ENCODE measurements at regions not wholly inside any gene's neighbourhood (a gene's known extent, or its start where the extent isn't known, plus 50 kb on each side); places are given as distances from the start of the nearest gene placed in this dataset.
A peak's percentile ranks its signal among the peaks of the same experiment; 100 is the strongest.

DNA sequence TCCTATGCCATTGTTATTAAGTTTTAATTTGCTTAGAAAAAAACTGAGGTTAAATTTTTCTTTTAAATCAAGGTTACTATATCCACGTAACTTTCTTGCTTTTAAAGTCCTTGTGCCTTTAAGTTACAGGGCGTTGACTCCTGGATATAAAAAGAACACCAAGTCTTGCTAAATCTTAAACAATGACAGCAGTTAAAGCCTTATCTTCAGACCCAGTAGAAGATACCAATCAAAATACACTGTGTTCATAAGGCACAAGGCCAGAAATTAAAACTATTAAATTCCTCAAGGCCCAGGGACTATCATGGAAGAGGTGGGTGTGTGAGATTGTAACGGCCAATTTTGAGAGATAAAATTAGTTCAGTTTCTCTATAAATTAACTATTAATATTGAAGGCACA, 60.4 kb downstream of the PAGE2 start:
- no peaks in the 10 kb centered on the region for H3K9me3 Mint-ChIP-seq (ENCODE audit: unreplicated experiment)
- no peak overlapping the region for H3K4me3 Mint-ChIP-seq (ENCODE audit: unreplicated experiment)
- no peaks in the 10 kb centered on the region for H3K4me1 Mint-ChIP-seq (ENCODE audit: insufficient read depth, unreplicated experiment)
- peaks cover 7% of the 10 kb centered on the region for H3K36me3 Mint-ChIP-seq (ENCODE audit: insufficient read depth, unreplicated experiment)
- no TSS peak for BruUV-seq (replicated peaks)
- POLR2A ChIA-PET = interaction anchor here (0.9 kb wide), 1 partner anchor 648 kb away, joined by 3 read pairs; no protein-coding TSS in a partner anchor
- intact Hi-C loops (cut with micrococcal nuclease) = no loop called here
- H3K27ac Mint-ChIP-seq (ENCODE audit: low read depth, unreplicated experiment) = no peak overlapping the region
- no peak for DNase-seq (ENCODE audit: unreplicated experiment)
- CTCF ChIA-PET = no interaction called here
- TF ChIP-seq, protein P1, sequence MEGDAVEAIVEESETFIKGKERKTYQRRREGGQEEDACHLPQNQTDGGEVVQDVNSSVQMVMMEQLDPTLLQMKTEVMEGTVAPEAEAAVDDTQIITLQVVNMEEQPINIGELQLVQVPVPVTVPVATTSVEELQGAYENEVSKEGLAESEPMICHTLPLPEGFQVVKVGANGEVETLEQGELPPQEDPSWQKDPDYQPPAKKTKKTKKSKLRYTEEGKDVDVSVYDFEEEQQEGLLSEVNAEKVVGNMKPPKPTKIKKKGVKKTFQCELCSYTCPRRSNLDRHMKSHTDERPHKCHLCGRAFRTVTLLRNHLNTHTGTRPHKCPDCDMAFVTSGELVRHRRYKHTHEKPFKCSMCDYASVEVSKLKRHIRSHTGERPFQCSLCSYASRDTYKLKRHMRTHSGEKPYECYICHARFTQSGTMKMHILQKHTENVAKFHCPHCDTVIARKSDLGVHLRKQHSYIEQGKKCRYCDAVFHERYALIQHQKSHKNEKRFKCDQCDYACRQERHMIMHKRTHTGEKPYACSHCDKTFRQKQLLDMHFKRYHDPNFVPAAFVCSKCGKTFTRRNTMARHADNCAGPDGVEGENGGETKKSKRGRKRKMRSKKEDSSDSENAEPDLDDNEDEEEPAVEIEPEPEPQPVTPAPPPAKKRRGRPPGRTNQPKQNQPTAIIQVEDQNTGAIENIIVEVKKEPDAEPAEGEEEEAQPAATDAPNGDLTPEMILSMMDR (IDR thresholded peaks at IDR 0.05; ENCODE audit: unreplicated experiment) = no peak
- peaks cover 17% of the 10 kb centered on the region for H3K27me3 Mint-ChIP-seq (ENCODE audit: insufficient read depth, unreplicated experiment)

DNA sequence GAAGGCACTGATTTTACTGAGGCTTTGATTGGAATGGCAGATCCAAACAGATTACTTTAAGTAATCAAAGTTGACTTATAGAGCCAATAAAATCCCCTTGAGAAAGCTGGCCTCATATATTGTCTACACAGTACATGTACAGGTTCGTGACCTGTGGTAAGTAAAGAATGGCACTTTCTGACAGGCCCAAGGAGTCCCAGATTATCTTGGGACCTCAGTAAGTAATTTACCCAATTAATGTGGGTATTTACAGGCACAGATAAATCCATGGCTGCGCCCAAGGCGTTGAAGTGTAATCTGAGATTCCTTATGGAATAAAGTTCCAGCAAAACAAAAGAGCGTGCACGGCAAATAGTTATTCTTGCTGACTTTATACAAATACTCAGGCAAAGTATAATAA, 62.4 kb downstream of the PAGE2 start:
- Mint-ChIP-seq H3K36me3 (ENCODE audit: insufficient read depth, unreplicated experiment) (peaks cover 7% of the 10 kb centered on the region), H3K9me3 (ENCODE audit: unreplicated experiment) (no peaks in the 10 kb centered on the region), H3K4me3 (ENCODE audit: unreplicated experiment) (no peak overlapping the region), H3K27ac (ENCODE audit: low read depth, unreplicated experiment) (no peak overlapping the region), H3K4me1 (ENCODE audit: insufficient read depth, unreplicated experiment) (no peaks in the 10 kb centered on the region), H3K27me3 (ENCODE audit: insufficient read depth, unreplicated experiment) (peaks cover 36% of the 10 kb centered on the region)
- DNase-seq (ENCODE audit: unreplicated experiment) = no peak
- ChIA-PET POLR2A (no interaction called here), CTCF (interaction anchor here (0.6 to 1.1 kb wide), 2 partner anchors 10 to 16 kb away, joined by 3 read pairs; no protein-coding TSS in a partner anchor)
- TF ChIP-seq, protein P1 (IDR thresholded peaks at IDR 0.05; ENCODE audit: unreplicated experiment) = no peak
- no TSS peak for BruUV-seq (replicated peaks)
- intact Hi-C loops (cut with micrococcal nuclease) = no loop called here

GRCh38 chrX:55159551-55159950, 60.6 kb upstream of the PAGE5 start:
- H3K27me3 Mint-ChIP-seq (ENCODE audit: insufficient read depth, unreplicated experiment) = peaks cover 52% of the 10 kb centered on the region
- peaks cover 6% of the 10 kb centered on the region for H3K36me3 Mint-ChIP-seq (ENCODE audit: insufficient read depth, unreplicated experiment)
- no TSS peak for BruUV-seq (replicated peaks)
- no peak overlapping the region for H3K27ac Mint-ChIP-seq (ENCODE audit: low read depth, unreplicated experiment)
- TF ChIP-seq, protein P1 (IDR thresholded peaks at IDR 0.05; ENCODE audit: unreplicated experiment) = no peak
- POLR2A ChIA-PET = interaction anchor here (0.7 to 2.6 kb wide), 3 partner anchors 89 to 559 kb away, joined by 3 to 11 read pairs (median 8); partner anchors contain the start of genes APEX2 and RRAGB
- DNase-seq (ENCODE audit: unreplicated experiment) = no peak
- peaks cover 6% of the 10 kb centered on the region for H3K4me1 Mint-ChIP-seq (ENCODE audit: insufficient read depth, unreplicated experiment)
- intact Hi-C loops (cut with micrococcal nuclease) = no loop called here
- CTCF ChIA-PET = no interaction called here
- no peaks in the 10 kb centered on the region for H3K9me3 Mint-ChIP-seq (ENCODE audit: unreplicated experiment)
- H3K4me3 Mint-ChIP-seq (ENCODE audit: unreplicated experiment) = peak overlapping the region; percentile 83

GRCh38 chrX:55160685-55161552, 59.2 kb upstream of the PAGE5 start:
- POLR2A ChIA-PET = interaction anchor here (1.0 to 2.6 kb wide), 4 partner anchors 161 to 1568 kb away, joined by 3 to 11 read pairs (median 6); partner anchors contain the start of genes APEX2, NBDY and RRAGB
- peak; percentile 83 for DNase-seq (ENCODE audit: unreplicated experiment)
- CTCF ChIA-PET = interaction anchor here (0.6 to 0.7 kb wide), 2 partner anchors 10 to 382 kb away, joined by 3 to 4 read pairs; no protein-coding TSS in a partner anchor
- peaks cover 48% of the 10 kb centered on the region for H3K27me3 Mint-ChIP-seq (ENCODE audit: insufficient read depth, unreplicated experiment)
- BruUV-seq (replicated peaks) = TSS peak; percentile 54
- H3K27ac Mint-ChIP-seq (ENCODE audit: low read depth, unreplicated experiment) = peak overlapping the region; percentile 90
- intact Hi-C loops (cut with micrococcal nuclease) = loop anchor here (1.0 kb wide), 1 partner anchor 182 kb away; no protein-coding TSS in a partner anchor
- peaks cover 5% of the 10 kb centered on the region for H3K9me3 Mint-ChIP-seq (ENCODE audit: unreplicated experiment)
- peaks cover 6% of the 10 kb centered on the region for H3K36me3 Mint-ChIP-seq (ENCODE audit: insufficient read depth, unreplicated experiment)
- TF ChIP-seq, protein P1 (IDR thresholded peaks at IDR 0.05; ENCODE audit: unreplicated experiment) = peak; percentile 6
- peak overlapping the region; percentile 83 for H3K4me3 Mint-ChIP-seq (ENCODE audit: unreplicated experiment)
- H3K4me1 Mint-ChIP-seq (ENCODE audit: insufficient read depth, unreplicated experiment) = peaks cover 6% of the 10 kb centered on the region

Data from MCF 10A (cell line).